GM12875 (cell line): ENCODE measurements at regions not wholly inside any gene's neighbourhood (a gene's known extent, or its start where the extent isn't known, plus 50 kb on each side); places are given as distances from the start of the nearest gene placed in this dataset.

Experiments used
- H3K4me3 ChIP-seq: one replicate; pipeline ENCODE4 v1.5.1; 2011; ENCODE audit warnings: low read depth, low read length, control low read depth
- TF ChIP-seq, protein P1 (sequence below): IDR thresholded peaks from 2 replicates; pipeline ENCODE4 v1.5.1; 2011; ENCODE audit warnings: low read depth, mild to moderate bottlenecking, control low read depth, inconsistent platforms, low read length, moderate library complexity, borderline replicate concordance; ENCODE audit not compliant: insufficient read depth

DNA sequence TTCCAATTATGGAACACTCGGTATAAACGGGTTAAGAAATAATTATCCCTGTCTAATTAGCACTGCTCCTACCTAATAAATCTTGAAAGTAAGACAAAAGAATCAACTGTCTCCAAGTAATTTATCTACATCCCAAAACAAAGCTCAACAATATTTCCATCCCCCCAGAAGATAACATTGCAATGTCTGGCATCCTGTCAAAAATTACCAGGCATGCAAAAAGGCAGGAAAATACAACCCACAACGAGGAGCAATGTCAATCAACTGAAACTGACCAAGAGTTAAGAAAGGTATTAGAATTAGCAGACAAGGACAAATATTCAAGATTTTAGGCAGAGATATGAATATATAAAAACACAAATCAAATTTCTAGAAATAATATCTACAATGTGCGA, 84.5 kb upstream of the SVIL start:
- no peak overlapping the region for H3K4me3 ChIP-seq
- TF ChIP-seq, protein P1, sequence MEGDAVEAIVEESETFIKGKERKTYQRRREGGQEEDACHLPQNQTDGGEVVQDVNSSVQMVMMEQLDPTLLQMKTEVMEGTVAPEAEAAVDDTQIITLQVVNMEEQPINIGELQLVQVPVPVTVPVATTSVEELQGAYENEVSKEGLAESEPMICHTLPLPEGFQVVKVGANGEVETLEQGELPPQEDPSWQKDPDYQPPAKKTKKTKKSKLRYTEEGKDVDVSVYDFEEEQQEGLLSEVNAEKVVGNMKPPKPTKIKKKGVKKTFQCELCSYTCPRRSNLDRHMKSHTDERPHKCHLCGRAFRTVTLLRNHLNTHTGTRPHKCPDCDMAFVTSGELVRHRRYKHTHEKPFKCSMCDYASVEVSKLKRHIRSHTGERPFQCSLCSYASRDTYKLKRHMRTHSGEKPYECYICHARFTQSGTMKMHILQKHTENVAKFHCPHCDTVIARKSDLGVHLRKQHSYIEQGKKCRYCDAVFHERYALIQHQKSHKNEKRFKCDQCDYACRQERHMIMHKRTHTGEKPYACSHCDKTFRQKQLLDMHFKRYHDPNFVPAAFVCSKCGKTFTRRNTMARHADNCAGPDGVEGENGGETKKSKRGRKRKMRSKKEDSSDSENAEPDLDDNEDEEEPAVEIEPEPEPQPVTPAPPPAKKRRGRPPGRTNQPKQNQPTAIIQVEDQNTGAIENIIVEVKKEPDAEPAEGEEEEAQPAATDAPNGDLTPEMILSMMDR: no peak

DNA sequence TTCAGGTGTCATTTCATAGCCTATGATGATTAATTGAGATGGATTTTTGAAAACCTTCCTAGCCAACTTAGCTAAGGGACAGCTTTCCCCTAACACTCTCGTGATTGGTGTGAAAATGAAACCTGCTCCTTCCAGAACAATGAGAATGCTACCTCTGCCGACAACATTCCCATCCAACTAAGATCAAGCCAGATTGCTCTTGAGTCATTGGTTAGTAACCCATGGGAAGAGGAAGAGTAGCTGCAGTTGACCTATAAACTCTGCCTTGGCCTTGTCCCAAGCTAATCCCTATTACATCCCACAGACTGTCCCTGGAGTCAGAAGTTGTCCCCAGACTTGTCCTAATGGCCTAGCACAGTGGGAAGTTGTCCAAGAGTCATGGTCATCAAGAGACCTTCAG, 80.5 kb upstream of the SVIL start:
- TF ChIP-seq, protein P1: no peak
- H3K4me3 ChIP-seq: no peak overlapping the region

DNA sequence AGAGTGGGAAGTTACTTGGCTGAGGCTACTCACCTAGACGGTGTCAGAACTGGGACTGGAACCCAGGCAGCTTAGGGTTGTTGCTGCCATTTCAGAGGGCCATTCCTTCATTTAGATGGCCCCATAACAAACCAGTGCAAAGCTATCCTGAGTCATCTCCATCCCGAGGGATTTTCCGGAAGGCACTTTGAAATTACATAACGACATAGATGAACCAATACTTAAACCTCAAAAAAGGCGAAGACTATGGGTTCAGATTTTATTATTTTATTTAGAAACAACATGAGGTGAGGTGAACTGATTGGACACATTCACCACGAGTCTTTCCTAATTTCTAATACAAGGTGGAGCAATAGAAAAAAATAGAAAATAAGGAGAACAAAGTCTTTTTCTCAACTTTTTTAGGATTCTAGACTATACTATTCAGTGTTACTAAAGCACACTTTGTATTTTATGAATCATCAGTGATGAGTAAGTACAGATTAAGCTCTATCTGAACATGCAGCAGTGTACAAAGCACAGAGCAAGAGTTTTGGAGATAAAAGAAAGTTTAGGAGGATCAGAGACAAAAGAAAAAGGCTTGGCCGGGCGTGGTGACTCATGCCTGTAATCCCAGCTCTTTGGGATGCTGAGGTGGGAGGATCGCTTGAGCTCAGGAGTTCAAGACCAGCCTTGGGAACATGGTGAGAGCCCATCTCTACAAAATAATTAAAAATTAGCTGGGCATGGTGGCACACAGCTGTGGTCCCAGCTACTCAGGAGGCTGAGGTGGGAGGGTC, 79.5 kb upstream of the SVIL start:
- H3K4me3 ChIP-seq: no peak overlapping the region
- TF ChIP-seq, protein P1: no peak

DNA sequence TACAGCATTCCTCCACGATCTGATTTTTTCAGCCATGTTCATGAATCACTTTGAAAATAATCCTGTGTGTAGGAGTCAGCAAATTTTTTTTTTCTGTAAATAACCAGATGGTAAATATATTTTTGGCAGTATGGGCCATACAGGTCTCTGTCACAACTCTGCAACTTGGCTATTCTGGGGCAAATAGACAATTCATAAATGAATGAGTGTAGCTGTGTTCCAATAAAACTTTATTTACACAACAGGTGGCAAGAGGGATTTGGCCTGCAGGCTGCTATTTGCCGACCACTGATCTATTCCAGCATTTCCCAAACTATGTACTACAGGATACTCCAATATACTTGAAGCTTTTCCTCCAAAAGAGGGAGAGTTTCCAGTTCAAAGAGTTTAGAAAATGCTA, 78.7 kb upstream of the SVIL start:
- TF ChIP-seq, protein P1: no peak
- H3K4me3 ChIP-seq: no peak overlapping the region

DNA sequence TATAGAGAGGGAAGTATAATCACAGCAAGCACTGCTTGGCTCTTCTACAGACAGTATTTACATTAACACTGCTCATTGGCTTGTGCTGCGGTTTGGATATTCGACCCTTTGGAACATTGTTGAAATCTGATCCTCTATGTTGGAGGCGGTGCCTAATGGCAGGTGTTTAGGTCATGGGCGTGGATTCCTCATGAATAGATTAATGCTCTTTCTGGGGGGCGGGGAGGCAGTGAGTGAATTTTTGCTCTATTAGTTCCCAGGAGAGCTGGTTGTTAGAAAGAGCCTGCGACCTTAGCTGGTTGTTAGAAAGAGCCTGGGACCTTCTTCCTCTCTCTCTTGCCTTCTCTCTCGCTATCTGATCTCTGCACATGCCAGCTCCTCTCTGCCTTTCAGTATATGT, 77.3 kb upstream of the SVIL start:
- TF ChIP-seq, protein P1: no peak
- no peak overlapping the region for H3K4me3 ChIP-seq

DNA sequence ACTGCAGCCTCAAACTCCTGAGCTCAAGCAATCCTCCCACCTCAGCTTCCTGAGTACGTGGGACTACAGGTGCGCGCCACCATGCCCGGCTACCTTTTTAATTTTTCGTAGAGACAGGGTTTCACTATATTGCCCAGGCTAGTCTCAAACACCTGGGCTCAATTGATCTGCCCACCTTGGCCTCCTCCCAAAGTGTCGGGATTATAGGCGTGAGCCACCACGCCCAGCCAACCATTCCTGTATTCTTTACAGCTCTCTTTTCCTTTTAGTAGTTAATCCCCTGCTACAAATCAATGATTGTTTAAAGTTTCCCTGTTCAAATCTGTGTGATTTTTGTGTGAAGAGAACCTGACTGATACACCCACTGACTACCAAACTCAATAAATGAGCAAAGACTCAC, 75.4 kb upstream of the SVIL start:
- TF ChIP-seq, protein P1: no peak
- H3K4me3 ChIP-seq: no peak overlapping the region

DNA sequence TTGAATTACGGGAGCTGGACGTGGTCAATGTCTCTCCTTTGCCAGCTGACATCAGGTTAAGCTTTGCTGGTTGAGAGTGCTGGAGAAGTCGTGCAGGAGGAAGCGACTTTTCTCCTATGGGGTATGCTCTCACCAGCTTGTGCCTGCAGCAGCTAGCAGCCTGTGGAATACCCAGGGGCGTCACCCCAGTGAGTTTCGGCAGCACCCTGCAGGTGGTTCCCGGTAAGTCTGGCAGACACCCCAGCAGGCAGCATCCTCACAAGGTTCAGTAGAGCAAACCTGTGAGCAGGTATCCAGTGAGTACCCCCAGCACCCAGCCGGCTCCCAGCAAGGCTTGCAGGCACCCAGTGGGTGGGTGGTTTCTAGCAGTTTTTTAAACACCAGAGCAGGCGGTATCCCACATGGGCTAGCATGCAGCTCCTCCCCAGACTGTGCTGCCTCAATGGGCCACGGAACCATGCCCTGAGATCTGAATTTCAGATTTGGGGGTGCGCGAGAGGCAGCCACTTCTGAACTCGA, 74.8 kb upstream of the SVIL start:
- TF ChIP-seq, protein P1: no peak
- H3K4me3 ChIP-seq: no peak overlapping the region
